ENCODE measurements at regions not wholly inside any gene's neighbourhood (a gene's known extent, or its start where the extent isn't known, plus 50 kb on each side); places are given as distances from the start of the nearest gene placed in this dataset.
"Not testable (repeated sequence)": the region's sequence is repeated elsewhere in the genome, so short reads cannot be mapped to it uniquely, and the experiment has no call there.

GRCh38 chr2:83969085-83969484, 490.0 kb downstream of the SUCLG1 start:
- DNase-seq (ENCODE audit: low read depth in 2 of 2), result no peak

- no peak for DNase-seq (ENCODE audit: low read depth in 2 of 2)
These were observed 491.2 kb downstream of the SUCLG1 start for GRCh38 chr2:83967854-83968253.

- DNase-seq (ENCODE audit: low read depth in 2 of 2), result not testable (repeated sequence)
These were observed 492.1 kb downstream of the SUCLG1 start for GRCh38 chr2:83966946-83967345.

GRCh38 chr2:83961512-83961911, 497.6 kb downstream of the SUCLG1 start:
- DNase-seq (ENCODE audit: low read depth in 2 of 2), result no peak

GRCh38 chr2:83960371-83960770, 498.7 kb downstream of the SUCLG1 start:
- DNase-seq (ENCODE audit: low read depth in 2 of 2), result no peak

- DNase-seq (ENCODE audit: low read depth in 2 of 2), result no peak
These were observed 499.8 kb downstream of the SUCLG1 start for GRCh38 chr2:83959266-83959665.

GRCh38 chr2:83956991-83957390, 502.1 kb downstream of the SUCLG1 start:
- no peak for DNase-seq (ENCODE audit: low read depth in 2 of 2)

GRCh38 chr2:83953697-83954096, 505.4 kb downstream of the SUCLG1 start:
- no peak for DNase-seq (ENCODE audit: low read depth in 2 of 2)

- no peak for DNase-seq (ENCODE audit: low read depth in 2 of 2)
These were observed 507.6 kb downstream of the SUCLG1 start for GRCh38 chr2:83951378-83951947.

- DNase-seq (ENCODE audit: low read depth in 2 of 2), result no peak
These were observed 509.7 kb downstream of the SUCLG1 start for GRCh38 chr2:83949361-83949760.

- DNase-seq (ENCODE audit: low read depth in 2 of 2), result no peak
These were observed 514.9 kb downstream of the SUCLG1 start for GRCh38 chr2:83944191-83944590.

GRCh38 chr2:83943265-83943664, 515.8 kb downstream of the SUCLG1 start:
- DNase-seq (ENCODE audit: low read depth in 2 of 2), result no peak

- no peak for DNase-seq (ENCODE audit: low read depth in 2 of 2)
These were observed 517.2 kb downstream of the SUCLG1 start for GRCh38 chr2:83941886-83942285.

GRCh38 chr2:83933749-83934148, 525.3 kb downstream of the SUCLG1 start:
- DNase-seq (ENCODE audit: low read depth in 2 of 2), result no peak

- DNase-seq (ENCODE audit: low read depth in 2 of 2), result no peak
These were observed 535.5 kb downstream of the SUCLG1 start for GRCh38 chr2:83923531-83923930.

GRCh38 chr2:83916559-83916958, 542.5 kb downstream of the SUCLG1 start:
- DNase-seq (ENCODE audit: low read depth in 2 of 2), result no peak

GRCh38 chr2:83915381-83915780, 543.7 kb downstream of the SUCLG1 start:
- DNase-seq (ENCODE audit: low read depth in 2 of 2), result no peak

- DNase-seq (ENCODE audit: low read depth in 2 of 2), result no peak
These were observed 550.3 kb downstream of the SUCLG1 start for GRCh38 chr2:83908750-83909149.

- DNase-seq (ENCODE audit: low read depth in 2 of 2), result no peak
These were observed 557.8 kb downstream of the SUCLG1 start for GRCh38 chr2:83901317-83901716.

- no peak for DNase-seq (ENCODE audit: low read depth in 2 of 2)
These were observed 558.2 kb downstream of the SUCLG1 start for GRCh38 chr2:83900862-83901261.

- no peak for DNase-seq (ENCODE audit: low read depth in 2 of 2)
These were observed 559.8 kb downstream of the SUCLG1 start for GRCh38 chr2:83899271-83899670.

- DNase-seq (ENCODE audit: low read depth in 2 of 2), result no peak
These were observed 564.1 kb downstream of the SUCLG1 start for GRCh38 chr2:83894976-83895375.

- DNase-seq (ENCODE audit: low read depth in 2 of 2), result no peak
These were observed 571.3 kb downstream of the SUCLG1 start for GRCh38 chr2:83887757-83888156.

GRCh38 chr2:83879127-83879526, 580.0 kb downstream of the SUCLG1 start:
- no peak for DNase-seq (ENCODE audit: low read depth in 2 of 2)
